Dermis blood vessel endothelial cell (primary cell): ENCODE measurements at regions not wholly inside any gene's neighbourhood (a gene's known extent, or its start where the extent isn't known, plus 50 kb on each side); places are given as distances from the start of the nearest gene placed in this dataset.
A peak's percentile ranks its signal among the peaks of the same experiment; 100 is the strongest.
"Not testable (repeated sequence)": the region's sequence is repeated elsewhere in the genome, so short reads cannot be mapped to it uniquely, and the experiment has no call there.

Experiments used
- DNase-seq: peaks from one replicate; pipeline ENCODE4 v3.0.0; 2010

DNA sequence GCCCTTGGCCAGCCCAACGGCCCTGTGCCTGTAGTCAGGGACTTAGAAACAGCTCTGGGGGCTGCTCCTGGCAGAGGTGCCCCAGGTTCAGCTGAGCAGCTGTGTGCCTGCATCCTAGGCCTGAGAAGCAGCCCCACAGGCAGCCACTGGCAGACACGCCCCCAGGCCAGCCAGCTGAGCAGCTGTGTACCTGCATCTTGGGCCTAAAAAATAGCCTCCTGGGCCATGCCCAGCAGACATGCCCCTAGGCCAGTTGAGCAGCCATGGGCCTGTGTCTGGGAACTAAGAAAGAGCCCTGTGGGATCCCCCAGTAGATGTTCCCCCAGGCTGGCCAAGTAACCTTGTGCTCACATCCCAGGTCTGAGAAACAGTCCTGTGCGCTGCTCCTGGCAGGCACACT is 64.0 kb downstream of the TBR1 start:
- no peak for DNase-seq

DNA sequence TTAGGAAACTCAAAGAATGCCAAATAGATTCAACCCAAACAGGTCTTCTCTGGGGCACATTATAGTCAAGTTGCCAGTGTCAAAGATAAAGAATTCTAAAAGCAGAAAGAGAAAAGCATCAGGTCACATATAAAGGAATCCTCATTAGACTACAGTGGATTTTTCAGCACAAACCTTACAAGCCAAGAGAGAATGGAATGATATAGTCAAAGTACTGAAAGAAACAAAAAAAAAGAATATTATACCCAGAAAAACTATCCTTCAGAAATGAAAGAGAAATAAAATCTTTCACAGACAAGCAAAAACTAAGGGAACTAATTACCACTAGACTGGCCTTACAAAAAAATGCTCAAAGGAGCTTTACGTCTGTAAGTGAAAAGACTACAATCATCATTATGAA is 65.5 kb downstream of the TBR1 start:
- no peak for DNase-seq

DNA sequence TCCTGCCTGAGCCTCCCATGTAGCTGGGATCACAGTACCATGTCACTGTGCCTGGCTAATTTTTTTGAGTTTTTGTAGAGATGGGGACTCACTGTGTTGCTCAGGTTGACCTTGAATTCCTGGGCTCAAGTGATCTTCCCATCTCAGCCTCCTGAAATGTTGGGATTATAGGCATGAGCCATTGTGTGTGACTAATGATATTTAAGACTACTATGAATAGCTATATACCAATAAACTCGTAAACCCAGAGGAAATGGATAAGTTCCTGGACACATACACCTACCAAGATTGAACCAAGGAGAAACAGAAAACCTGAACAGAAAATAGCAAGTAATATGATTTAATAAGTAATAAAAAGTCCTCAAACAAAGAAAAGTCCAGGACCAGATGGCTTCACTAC is 68.0 kb downstream of the TBR1 start:
- no peak for DNase-seq

DNA sequence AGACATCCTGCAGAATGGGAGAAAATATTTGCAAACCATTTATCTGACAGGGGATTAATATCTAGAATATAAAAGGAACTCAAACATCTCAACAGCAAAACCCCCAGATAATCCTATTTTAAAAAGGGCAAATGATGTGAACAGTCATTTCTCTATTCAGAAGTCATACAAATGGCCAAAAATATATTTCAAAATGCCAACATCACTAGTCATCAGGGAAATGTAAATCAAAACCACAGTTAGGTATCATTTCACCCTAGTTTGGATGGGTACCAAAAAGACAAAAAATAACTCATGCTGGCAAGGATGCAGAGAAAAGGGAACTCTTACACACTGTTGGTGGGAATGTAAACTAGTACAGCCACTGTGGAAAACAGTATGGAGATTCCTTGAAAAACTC is 70.0 kb downstream of the TBR1 start:
- DNase-seq = no peak

DNA sequence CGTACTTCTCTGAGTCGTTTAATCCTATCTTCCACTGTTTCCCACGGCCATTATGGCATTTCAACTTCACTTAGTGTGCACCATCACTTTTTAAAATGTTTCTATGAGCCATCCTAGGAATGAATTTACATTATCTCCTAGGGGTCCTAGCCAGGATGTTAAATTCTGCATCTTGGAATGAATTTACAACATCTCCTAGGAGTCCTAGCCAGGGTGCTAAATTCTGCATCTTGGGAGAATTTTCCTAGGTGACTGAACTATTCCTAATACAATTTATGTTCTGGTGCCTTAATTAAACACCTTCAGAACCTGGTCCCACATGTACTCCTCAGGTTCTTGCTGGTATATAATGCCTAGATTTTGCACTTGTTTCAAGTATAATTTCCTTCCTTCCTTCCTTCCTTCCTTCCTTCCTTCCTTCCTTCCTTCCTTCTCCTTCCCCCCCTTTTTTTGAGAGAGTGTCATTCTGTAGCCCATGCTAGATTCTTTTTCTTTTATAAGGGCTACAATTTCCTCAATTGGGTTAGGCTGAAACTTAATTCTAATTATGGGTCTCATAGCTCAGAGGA is 72.1 kb downstream of the TBR1 start:
- no peak for DNase-seq

DNA sequence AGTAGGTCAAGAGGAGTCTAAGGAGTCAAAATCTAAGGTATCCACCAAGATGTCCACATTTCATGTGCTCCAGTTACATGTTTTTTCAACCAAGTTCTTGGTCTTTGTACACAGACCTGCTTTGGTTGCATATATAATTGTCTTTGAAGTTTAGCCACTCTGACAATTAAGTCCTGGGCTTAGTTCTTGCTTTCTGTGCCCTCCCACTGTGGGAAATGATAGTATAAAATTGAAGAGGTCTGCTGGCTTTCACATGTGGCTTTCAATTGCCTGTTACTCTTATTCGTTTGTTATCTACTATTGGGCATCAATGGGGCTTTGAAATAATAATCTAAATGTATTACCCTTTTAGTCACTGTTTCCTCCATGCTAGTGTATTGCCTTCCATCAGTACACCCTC is 72.8 kb downstream of the TBR1 start:
- no peak for DNase-seq

DNA sequence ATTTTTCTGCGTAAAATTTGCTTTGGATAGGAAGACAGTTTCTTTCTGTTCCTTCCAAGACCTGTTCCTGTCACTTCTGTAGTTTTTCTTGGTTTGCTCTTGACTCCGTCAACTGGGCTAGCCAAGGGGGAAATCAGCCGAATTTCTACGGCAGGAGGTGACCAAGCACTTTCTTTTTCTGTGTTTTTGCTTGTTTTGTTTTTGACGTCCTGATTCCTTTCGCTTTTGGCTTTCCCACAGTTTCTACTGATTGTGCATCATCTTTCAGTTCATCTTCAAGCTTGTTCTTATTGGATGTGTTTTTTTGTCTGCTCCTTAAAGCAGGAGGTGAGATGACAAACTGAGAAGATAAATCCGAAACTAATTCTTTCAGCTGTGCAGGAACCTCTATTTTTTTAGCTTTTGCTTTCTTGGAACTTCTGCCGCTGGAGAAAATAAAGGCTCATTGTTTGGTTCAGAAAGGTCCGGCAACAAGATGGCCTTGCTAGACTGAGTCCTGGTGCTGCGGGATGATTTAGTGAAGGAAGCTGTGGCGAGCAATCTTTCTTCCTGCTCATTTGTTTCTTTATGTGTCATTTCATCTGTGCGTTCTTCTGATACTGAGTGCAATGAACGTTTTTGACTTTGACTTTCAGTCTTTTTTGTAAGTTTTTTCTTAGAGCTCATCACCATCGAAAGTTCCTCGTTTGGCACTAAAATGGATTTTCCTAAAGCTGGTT is 85.0 kb downstream of the TBR1 start:
- not testable (repeated sequence) for DNase-seq

DNA sequence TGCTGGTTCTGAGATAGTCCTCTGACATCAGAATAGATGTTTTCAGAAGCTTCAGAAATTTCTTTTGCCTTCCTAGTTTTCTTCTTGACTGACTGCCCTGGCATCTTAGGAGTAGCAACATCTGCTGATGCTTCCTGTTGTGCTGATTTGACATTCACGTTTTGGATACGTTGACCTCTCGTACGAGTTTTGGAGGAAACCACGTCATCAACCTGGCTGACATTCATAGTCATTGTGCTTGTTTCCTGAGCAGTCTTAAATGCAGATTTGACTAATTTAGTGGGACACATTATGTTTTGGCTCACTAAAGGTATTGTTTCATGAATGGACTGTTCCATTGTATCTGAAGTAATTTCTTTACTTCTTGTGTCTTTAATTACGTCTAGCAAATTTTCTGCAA is 86.2 kb downstream of the TBR1 start:
- peak; percentile 21 for DNase-seq

DNA sequence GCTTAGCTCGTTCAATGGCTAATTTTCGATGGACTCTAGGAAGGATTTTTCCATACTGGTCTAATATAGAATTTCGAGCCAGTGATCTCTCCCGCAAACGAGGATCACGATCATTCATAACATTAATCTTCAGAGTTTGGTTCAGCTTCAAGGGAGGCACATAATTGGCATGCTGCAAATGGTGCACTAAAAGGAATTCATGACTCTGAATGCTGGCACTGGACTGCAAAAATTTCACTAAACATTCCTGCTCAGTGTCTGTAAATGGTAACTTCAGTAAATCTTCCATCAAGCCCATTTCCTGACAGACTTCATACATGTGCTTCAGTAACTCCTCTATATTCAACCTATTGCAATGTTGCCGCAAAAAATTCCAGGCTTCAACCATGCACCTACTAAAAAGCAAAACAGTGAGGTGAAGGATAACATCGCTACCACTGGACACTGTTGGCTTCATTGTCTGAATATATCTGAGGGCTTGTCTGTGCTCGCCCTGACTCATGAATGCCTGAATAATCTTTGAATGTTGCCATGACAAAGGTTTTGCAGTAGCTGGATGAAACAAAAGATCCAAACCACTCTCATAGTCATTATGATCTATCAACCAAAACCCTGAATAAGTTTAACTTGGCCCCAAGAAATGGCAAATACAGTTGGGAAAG is 88.7 kb downstream of the TBR1 start:
- DNase-seq = not testable (repeated sequence)

DNA sequence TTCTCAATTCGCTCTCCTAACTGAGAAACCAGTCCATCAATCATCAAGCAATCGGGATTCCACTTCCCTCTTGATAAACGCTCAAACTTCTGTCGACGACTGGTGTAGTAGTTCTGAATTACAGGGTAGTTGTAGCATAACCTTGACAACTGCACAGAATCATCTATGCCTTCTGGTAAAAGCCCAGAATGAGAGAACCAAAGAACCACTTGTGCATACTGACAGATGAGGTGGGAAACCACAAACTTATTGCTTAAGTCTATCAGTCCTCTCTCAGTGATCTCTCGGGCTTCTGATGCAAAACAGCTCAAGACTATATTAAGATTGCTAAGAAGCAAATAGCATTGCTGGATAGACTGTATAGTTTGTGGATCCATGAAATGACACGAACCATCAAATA is 89.4 kb downstream of the TBR1 start:
- not testable (repeated sequence) for DNase-seq

DNA sequence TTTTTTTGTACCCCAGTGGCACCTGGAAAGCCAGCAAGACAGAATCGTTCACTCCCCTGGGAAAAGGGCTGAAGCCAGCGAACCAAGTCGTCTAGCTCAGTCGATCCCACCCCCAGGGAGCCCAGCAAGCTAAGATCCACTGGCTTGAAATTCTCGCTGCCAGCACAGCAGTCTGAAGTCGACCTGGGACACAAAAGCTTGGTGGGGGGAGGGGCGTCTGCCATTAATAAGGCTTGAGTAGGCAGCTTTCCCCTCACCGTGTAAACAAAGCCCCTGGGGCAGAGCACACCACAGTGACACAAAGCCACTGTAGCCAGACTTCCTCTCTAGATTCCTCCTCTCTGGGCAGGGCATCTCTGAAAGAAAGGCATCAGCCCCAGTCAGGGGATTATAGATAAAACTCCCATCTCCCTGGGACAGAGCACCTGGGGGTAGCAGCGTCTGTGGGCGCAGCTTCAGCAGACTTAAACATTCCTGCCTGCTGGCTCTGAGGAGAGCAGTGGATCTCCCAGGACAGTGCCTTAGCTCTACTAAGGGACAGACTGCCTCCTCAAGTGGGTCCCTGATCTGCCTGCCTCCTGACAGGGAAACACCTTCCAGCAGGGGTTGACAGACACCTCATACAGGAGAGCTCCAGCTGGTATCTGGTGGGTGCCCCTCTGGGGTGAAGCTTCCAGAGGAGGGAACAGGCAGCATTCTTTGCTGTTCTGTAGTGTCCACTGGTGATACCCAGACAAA is 97.4 kb downstream of the TBR1 start:
- DNase-seq = not testable (repeated sequence)

DNA sequence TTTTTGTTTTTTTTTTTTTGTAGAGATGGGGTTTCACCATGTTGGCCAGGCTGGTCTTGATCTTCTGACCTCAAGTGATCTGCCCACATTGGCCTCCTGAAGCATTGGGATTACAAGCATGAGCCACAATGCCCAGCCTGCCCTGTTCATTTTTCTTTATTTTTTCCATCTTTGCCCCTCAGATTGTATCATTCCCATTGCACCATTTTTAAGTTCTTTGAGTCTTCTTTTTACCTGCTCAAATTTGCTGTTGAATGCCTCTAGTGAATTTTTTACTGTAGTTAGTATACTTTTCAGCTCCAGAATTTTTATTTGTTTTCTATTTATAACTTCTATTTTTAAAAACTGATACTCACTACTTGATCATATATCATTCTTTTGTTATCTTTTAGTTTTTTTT is 101.4 kb upstream of the SLC4A10 start:
- DNase-seq = no peak

DNA sequence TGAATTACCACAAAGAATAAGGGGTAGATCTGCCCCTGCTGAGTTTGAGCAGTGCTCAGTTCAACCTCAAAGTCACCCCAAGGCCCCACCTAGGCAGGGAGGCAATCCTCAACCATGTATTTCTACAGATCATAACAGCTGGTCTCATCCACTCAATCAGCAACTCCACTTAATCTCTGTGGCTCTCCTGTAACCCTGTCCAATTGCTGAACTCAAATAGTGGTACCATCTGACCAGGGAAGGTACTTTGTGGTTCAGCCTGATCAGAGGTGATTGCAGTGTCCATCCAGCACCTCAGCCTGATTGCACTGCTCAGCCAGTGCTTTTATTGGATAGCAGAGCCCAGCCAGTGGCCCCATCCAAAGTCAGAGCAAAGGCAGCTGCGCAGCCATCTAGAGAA is 91.0 kb upstream of the SLC4A10 start:
- DNase-seq = no peak

DNA sequence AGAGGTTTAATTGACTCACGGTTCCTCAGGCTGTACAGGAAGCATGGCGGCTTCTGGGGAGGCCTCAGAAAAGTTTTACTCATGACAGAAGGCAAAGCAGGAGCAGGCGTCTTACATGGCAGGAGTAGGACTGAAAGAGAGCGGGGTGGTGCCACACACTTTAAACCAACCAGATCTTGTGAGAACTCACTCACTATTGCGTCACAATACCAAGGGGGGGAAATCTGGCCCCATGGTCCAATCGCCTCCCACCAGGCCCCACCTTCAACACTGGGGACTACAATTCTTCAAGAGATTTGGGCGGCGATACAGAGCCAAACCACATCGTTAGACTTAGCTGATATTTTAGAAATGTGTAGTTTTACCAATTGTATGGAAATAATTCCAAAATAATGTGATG is 77.6 kb upstream of the SLC4A10 start:
- DNase-seq = no peak

DNA sequence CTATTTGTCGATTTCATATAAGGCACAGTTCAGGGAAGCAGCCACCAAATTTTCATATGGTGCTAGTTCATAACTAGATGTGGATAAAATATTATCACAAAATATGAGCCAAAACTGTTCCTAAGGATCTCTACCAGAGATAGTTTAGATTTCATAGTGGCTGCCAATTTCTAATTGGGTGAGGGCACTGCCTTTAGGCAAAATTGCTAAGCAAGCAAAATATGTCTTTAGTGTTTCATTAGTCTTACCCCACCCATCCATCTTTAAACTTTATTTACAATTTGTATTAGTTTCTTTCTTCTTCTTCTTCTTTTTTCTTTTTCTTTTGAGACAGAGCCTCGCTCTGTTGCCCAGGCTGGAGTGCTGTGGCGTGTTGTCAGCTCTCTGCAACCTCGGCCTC is 77.1 kb upstream of the SLC4A10 start:
- no peak for DNase-seq

DNA sequence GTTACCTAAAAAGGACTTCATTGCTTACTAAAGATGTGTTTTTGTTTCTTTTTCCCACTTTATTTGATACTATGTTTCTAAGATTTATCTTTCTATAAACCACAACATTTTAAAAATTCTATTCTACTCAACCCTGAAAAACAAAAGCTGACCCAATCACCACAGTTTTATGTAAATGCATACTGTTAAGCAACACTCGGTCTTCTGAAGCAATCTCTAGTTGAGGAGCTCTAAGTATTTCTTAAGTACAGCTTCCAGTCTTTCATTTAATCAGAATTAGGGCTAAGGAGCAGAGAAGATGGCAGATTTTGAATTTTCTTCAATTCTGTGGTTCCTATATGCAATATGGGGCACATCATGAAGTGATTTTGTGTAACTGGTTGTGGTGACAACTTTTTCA is 72.2 kb upstream of the SLC4A10 start:
- DNase-seq = no peak

DNA sequence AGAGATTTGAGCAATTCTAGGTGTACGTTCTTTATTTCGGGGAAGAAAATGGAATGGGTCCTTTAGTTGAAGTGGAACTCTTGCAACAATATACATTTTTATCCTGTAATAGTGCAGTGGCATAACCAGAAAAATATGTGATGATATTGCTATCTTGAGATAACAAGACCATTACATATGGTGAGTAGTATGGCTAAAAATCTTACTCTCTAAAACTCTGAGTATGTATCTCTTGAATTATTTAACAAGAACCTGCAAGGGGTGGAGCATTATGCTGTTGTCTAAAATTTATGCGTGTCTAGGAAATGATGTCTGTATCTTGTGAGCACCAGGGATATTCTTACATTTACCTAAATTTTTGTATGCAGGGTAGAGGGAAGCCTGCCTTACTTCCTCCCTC is 68.4 kb upstream of the SLC4A10 start:
- no peak for DNase-seq

DNA sequence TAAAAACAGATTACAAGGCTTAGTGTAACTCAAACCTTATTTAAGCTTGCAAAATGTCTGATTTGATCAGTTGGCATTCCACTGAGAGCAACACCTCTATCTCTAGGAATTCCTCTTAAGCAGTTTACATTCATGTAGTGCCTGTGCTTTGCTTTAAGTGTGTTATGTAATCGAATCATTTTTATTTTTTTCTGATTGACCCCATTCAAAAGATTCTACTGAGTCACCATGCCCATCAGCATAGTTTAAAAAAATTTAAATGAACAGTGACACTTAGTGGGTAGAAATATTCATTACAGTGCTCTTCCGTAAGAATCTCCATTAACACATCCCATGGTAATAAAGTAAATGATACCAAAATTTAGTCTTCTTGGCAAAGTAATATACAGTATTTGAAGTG is 67.8 kb upstream of the SLC4A10 start:
- DNase-seq = peak; percentile 2

DNA sequence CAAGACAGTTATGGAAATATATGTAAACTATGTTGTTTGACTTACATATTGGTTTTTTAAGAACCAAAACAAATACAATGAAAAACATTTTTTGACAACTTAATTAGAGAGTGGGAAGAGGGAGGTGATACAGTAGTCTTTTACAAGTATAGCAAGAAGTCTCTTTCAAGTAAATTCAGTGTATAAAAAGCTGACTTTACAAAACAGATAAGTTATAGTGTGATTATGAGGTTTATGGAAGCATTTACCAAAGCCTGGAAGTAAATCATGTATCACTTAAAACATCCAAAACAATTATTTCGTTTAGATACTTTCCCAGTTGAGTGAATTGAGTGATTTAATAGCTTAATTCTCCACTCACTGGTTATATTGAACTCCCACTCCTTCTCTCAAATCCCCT is 66.7 kb upstream of the SLC4A10 start:
- DNase-seq = no peak

DNA sequence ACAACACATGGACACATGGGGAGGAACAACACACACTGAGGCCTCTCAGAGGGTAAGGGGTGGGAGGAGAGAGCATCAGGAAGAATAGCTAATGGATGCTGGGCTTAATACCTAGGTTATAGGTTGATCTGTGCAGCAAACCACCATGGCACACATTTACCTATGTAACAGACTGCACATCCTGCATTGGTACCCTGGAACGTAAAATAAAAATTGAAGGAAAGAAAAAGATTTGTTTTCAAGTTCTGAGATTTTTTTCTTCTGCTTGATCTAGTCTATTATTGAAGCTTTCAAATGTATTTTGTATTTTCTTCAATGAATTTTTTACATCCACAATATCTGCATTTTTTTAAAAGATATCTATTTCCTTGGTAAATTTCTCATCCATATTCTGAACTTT is 59.3 kb upstream of the SLC4A10 start:
- no peak for DNase-seq

DNA sequence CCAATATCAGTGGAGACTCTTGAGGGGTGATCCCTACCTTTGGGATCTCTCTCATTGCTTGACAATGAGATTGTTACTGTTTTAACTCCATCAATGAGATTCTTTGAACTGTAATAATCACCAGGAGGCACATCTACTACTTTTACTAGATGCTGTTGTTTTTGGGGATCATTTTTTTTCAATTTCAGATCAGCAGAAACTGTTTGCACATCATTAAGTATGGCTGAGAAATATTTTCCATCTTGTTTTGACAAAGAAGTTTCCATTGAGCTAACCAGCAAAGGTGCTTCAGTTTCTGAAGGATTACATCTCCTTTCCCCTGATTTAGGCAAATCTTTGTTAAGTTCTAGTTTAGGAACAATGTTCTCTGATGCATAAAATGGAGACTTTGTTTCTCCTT is 54.8 kb upstream of the SLC4A10 start:
- no peak for DNase-seq

DNA sequence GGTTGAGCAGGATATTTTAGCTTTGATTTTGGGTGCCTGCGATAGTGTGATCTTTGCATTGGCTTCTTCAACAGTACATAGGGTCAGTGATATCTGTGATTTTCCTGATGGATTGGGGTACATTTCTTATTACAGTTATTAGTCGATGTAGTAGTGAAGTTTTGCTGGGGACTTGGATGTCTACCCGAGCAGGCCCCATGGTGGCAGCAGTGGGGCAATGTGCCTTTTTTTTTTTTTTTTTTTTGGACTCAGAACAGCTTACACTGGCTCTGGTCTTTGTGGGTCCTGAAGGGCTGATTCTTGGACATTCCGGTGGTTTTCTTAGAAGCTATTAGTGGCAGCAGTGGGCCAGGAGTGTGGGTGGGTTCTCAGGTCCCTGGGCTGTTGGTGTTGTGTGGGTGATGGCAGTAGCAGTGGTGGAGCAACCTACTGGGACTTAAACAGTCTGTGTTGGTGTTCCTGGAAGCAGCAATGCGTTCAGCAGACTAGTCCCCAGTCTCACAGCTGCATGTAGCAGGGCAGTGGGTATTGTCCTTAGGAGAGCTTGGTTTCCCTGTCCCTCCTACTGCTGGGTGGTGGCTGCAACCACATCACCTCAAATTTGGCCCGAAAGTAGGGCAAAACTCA is 53.7 kb upstream of the SLC4A10 start:
- DNase-seq = peak; percentile 5

DNA sequence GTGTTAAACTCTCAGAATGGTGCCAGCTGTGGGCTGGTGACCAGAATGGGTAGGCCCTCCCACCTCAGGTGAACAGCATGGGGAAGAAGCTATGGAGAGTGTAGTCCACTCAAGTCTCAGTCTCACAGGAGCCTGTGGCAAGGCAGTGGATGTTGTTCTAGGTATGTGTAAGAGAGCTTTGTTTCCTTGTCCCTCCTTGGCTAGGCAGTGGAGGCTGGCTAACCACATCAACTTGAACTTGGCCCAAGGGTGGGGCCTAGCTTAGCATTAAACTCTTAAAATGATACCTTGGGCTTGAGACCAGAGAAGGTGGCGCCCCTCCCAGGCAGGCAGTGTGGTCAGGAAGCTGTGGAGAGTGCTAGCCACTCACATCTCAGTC is 53.2 kb upstream of the SLC4A10 start:
- DNase-seq = no peak
